KMS-11 (cell line): ENCODE measurements at regions not wholly inside any gene's neighbourhood (a gene's known extent, or its start where the extent isn't known, plus 50 kb on each side); places are given as distances from the start of the nearest gene placed in this dataset.

Source experiments
- H2AFZ ChIP-seq: fragments of 200-600 bp; sonication (generic); 2 replicates; pipeline ENCODE4 v1.6.1; 2016; ENCODE audit warnings: antibody characterized with exemption, mixed run types, low read depth
- H3K27ac ChIP-seq: fragments of 200-600 bp; sonication (generic); 2 replicates; pipeline ENCODE4 v1.6.1; 2016; ENCODE audit warnings: mild to moderate bottlenecking, mixed run types
- H3K27me3 ChIP-seq: fragments of 200-600 bp; sonication (generic); 2 replicates; pipeline ENCODE4 v1.6.1; 2017; ENCODE audit warnings: mild to moderate bottlenecking, low read depth, mixed run types, moderate library complexity; ENCODE audit not compliant: insufficient read depth
- H3K36me3 ChIP-seq: fragments of 200-600 bp; sonication (generic); 2 replicates; pipeline ENCODE4 v1.6.1; 2017; ENCODE audit warnings: mild to moderate bottlenecking, mixed run types; ENCODE audit not compliant: insufficient read depth
- H3K4me1 ChIP-seq: fragments of 200-600 bp; sonication (generic); 2 replicates; pipeline ENCODE4 v1.6.1; 2016; ENCODE audit warnings: mild to moderate bottlenecking, low read depth, mixed run types; ENCODE audit not compliant: poor library complexity, severe bottlenecking
- H3K4me2 ChIP-seq: fragments of 200-600 bp; sonication (generic); 2 replicates; pipeline ENCODE4 v1.7.0; 2016; ENCODE audit warnings: mild to moderate bottlenecking, mixed run types
- H3K4me3 ChIP-seq: fragments of 200-600 bp; sonication (generic); IDR thresholded peaks from 2 replicates; pipeline ENCODE4 v1.6.1; 2017; ENCODE audit warnings: low read depth, low read length, mixed read lengths; ENCODE audit not compliant: insufficient read depth
- H3K79me2 ChIP-seq: fragments of 200-600 bp; sonication (generic); 2 replicates; pipeline ENCODE4 v1.6.1; 2016; ENCODE audit warnings: low read depth, mixed run types; ENCODE audit not compliant: insufficient read depth
- H3K9ac ChIP-seq: fragments of 200-600 bp; sonication (generic); 2 replicates; pipeline ENCODE4 v1.6.1; 2016; ENCODE audit warnings: mild to moderate bottlenecking, mixed run types
- H4K20me1 ChIP-seq: fragments of 200-600 bp; sonication (generic); 2 replicates; pipeline ENCODE4 v1.6.1; 2016; ENCODE audit warnings: mild to moderate bottlenecking, mixed run types; ENCODE audit not compliant: insufficient read depth
- TF ChIP-seq, protein P1 (sequence below): fragments of 200-600 bp; sonication (generic); conservative IDR thresholded peaks from 2 replicates; pipeline ENCODE4 v1.6.1; 2017; ENCODE audit warnings: low read depth, mild to moderate bottlenecking, antibody characterized with exemption, low read length, moderate library complexity, mixed read lengths

- Histone ChIP-seq H3K79me2 (no peaks in the 10 kb centered on the region), H4K20me1 (no peaks in the 10 kb centered on the region), H3K36me3 (no peaks in the 10 kb centered on the region), H3K27ac (no peak overlapping the region), H3K9ac (no peak overlapping the region), H3K4me1 (no peaks in the 10 kb centered on the region), H2AFZ (no peak overlapping the region), H3K27me3 (no peaks in the 10 kb centered on the region), H3K4me2 (no peak overlapping the region), H3K4me3 (no peak overlapping the region)
- TF ChIP-seq, protein P1, sequence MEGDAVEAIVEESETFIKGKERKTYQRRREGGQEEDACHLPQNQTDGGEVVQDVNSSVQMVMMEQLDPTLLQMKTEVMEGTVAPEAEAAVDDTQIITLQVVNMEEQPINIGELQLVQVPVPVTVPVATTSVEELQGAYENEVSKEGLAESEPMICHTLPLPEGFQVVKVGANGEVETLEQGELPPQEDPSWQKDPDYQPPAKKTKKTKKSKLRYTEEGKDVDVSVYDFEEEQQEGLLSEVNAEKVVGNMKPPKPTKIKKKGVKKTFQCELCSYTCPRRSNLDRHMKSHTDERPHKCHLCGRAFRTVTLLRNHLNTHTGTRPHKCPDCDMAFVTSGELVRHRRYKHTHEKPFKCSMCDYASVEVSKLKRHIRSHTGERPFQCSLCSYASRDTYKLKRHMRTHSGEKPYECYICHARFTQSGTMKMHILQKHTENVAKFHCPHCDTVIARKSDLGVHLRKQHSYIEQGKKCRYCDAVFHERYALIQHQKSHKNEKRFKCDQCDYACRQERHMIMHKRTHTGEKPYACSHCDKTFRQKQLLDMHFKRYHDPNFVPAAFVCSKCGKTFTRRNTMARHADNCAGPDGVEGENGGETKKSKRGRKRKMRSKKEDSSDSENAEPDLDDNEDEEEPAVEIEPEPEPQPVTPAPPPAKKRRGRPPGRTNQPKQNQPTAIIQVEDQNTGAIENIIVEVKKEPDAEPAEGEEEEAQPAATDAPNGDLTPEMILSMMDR = no peak
Observed at GRCh38 chr7:11252011-11252607, 278.4 kb downstream of the PHF14 start.

DNA sequence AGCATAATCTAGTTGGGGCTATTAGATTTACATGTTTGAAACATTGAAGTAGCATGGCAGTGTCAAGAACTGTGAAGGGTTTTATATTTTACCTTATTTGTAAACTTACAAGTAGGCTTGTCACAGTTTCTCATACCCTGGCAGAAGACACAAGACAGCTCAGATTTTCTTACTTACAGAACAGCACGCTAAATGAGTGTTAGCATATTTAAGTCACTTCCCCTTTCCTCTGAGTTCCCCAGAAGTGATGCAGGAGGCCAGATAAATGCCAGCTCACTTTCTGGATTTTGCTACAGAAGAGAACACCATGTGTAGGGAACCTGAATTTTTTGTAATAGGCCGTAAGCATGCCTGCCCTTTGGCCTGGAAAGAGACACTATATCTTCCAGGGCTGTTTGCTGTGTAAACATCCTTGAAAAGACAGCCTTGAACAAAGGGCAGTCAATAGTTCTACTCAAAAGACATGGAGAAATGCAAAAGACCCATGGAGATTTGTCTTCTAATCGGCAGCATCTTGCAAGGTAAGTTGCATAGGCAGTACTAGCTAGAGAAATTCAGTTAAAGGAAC, 279.1 kb downstream of the PHF14 start:
- Histone ChIP-seq H3K36me3 (no peaks in the 10 kb centered on the region), H2AFZ (no peak overlapping the region), H3K79me2 (no peaks in the 10 kb centered on the region), H3K4me3 (no peak overlapping the region), H3K27me3 (no peaks in the 10 kb centered on the region), H3K4me2 (no peak overlapping the region), H4K20me1 (no peaks in the 10 kb centered on the region), H3K27ac (no peak overlapping the region), H3K4me1 (no peaks in the 10 kb centered on the region), H3K9ac (no peak overlapping the region)
- TF ChIP-seq, protein P1 = no peak

DNA sequence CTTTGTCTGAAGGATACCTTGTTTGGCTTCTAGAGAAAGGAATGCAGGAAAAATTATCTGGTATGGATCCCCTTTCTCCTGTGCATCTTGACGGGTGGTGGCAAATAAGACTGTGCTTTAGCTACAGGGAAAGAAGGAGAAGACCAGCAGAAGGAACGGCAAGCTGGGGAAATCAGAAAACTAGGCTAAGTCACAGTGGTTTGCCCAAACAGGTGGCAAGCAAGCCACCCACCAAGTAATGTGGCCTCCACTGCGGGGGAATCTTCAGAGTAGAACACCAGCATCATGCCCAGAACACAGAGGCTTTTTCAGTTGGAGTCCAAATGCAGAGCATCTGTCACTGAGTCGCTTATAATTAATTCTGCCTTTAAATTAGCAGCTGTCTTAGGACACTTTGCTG, 282.8 kb downstream of the PHF14 start:
- Histone ChIP-seq H3K36me3 (no peaks in the 10 kb centered on the region), H3K4me3 (no peak overlapping the region), H3K4me1 (no peaks in the 10 kb centered on the region), H3K9ac (no peak overlapping the region), H4K20me1 (no peaks in the 10 kb centered on the region), H3K4me2 (no peak overlapping the region), H2AFZ (no peak overlapping the region), H3K27me3 (no peaks in the 10 kb centered on the region), H3K27ac (no peak overlapping the region), H3K79me2 (no peaks in the 10 kb centered on the region)
- TF ChIP-seq, protein P1 = no peak

DNA sequence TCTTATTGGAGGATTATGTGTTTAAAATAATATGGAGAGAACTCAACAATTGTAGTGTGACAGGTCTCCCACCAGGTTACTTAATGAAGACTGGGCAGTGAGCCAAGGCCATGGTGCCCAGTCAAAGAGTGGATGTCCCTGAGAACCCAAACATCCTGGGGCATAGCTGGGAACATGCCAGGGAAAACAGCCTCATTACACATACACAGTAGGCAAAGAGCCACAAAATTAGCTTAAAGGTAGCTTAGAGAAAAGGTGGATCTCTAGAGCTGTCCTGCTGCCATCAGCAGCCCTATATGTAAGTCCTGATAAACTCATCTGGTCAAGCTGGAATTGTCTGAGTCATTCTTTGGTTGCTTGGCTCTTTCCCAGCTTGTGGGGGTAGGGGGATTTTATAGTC, 287.8 kb downstream of the PHF14 start:
- no peak overlapping the region for H2AFZ ChIP-seq
- no peak overlapping the region for H3K9ac ChIP-seq
- H3K79me2 ChIP-seq = no peaks in the 10 kb centered on the region
- TF ChIP-seq, protein P1 = no peak
- no peaks in the 10 kb centered on the region for H3K4me1 ChIP-seq
- no peaks in the 10 kb centered on the region for H3K27me3 ChIP-seq
- H3K4me2 ChIP-seq = no peak overlapping the region
- H3K4me3 ChIP-seq = no peak overlapping the region
- H3K36me3 ChIP-seq = no peaks in the 10 kb centered on the region
- no peaks in the 10 kb centered on the region for H4K20me1 ChIP-seq
- H3K27ac ChIP-seq = no peak overlapping the region
